IPS DF 4.7 (cell line): ENCODE measurements at regions not wholly inside any gene's neighbourhood (a gene's known extent, or its start where the extent isn't known, plus 50 kb on each side); places are given as distances from the start of the nearest gene placed in this dataset.

Experiments used
- DNase-seq: peaks from one replicate; pipeline ENCODE4 v3.0.0-alpha.2; 2013; ENCODE audit warnings: low spot score; ENCODE audit errors: extremely low read depth

GRCh38 chr2:19140463-19141208, 217.8 kb downstream of the OSR1 start:
- no peak for DNase-seq

GRCh38 chr2:19139386-19139785, 219.0 kb downstream of the OSR1 start:
- DNase-seq = no peak

DNA sequence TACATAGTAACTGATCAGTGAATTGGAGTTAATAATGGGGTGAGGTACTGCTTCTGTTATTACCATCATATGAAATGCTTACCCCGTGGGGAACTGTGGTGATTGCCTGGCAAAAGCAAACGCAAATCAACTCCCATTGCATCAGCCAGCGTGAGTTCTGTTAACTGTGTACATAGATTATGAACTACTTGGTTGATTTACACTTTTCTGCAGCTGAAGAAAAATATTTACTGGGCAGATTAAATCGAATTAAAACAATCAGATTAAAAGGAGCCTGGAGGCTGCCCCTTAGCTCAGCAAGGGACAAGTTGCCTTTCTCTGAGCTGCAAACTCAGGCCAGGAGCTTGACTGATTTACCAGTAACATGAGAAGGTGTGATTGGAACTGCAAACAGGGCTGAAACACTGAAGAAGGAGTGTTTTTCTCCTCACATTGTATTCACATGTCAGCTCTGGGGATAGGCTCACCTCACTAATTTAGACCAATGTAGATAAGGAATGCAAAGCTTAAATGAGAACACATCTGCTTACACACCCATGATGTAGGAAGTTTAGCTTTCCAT, 220.1 kb downstream of the OSR1 start:
- DNase-seq = no peak

DNA sequence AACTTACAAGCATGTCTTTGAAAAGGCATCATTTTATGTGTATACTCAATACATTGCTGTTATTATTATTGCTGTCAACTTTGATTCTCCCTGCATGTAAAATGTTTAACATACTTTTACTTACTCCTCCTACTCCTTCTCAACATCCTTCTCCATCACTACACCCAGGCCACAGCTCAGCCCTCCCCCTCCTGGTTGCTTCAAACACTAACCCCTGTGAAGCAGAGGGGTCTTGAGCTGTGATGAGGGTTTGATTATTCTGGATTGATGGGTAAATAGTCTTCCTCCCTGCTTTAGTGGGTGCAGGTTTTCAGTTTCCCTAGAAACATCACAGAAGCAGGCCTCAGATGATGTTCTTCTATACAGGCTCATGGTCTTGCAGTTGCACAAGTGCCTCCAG, 221.0 kb downstream of the OSR1 start:
- no peak for DNase-seq

DNA sequence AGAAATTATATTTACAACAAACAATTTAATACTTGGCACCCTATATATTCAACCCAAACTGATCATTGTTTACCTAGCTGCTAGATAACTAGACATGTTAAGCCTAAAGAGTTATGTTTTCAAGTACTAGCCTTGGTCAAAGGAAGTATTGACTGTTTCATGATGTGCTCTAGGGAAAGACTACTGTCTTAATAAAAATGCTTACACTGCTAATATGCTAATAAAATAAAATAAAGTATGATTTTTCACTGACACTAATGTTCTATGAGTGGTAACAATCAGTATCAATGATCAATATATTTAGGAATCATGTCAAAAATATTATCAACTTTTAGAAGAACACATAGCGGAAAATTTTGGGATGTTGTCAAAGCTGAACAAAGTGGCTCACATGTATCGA, 225.5 kb downstream of the OSR1 start:
- no peak for DNase-seq

GRCh38 chr2:19131871-19132270, 226.6 kb downstream of the OSR1 start:
- no peak for DNase-seq

GRCh38 chr2:19128148-19128547, 230.3 kb downstream of the OSR1 start:
- DNase-seq = no peak

GRCh38 chr2:19127616-19128015, 230.8 kb downstream of the OSR1 start:
- no peak for DNase-seq

- DNase-seq = no peak
Observed at GRCh38 chr2:19125901-19126680, 232.3 kb downstream of the OSR1 start.

GRCh38 chr2:19124135-19124534, 234.3 kb downstream of the OSR1 start:
- DNase-seq = no peak

DNA sequence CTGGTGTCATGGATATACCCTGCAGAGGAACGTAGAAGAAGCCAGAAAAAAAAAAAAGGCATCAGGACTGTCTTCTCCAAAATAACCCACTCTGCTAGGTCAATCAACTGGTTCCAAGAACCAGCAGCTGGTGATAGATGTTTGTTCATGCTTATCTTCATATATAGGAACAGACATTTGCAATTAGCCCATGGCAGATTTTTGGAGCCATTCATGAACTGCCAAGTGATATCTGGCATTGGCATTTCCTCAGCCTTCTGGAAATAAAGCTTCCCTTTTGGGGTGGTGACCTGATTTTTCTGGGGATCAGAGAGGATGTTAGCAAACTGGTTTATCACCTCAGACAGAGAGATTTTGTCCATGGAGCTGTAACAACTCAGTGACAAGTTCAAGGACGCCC, 234.9 kb downstream of the OSR1 start:
- no peak for DNase-seq

- no peak for DNase-seq
Observed at GRCh38 chr2:19122220-19122619, 236.2 kb downstream of the OSR1 start.

- DNase-seq = no peak
Observed at GRCh38 chr2:19120941-19121750, 237.3 kb downstream of the OSR1 start.

DNA sequence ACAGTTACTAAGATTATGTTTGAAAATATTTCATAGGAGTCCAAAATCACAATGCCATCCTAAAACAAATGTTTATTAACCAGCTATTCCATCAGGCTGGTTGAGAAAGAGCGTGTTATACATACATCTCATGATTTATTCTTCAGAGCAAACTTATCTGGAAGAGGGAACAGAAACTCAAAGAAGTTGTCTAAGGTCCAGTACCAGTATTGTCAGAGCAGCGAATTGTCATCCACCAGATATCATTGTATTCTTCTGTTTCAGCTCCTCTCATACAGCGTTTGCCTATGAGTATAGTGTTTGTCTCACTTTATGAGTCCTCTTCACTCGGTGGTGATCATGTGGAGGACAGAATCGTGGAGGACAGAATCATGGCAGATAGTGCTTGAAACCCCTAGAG, 238.2 kb downstream of the OSR1 start:
- no peak for DNase-seq

DNA sequence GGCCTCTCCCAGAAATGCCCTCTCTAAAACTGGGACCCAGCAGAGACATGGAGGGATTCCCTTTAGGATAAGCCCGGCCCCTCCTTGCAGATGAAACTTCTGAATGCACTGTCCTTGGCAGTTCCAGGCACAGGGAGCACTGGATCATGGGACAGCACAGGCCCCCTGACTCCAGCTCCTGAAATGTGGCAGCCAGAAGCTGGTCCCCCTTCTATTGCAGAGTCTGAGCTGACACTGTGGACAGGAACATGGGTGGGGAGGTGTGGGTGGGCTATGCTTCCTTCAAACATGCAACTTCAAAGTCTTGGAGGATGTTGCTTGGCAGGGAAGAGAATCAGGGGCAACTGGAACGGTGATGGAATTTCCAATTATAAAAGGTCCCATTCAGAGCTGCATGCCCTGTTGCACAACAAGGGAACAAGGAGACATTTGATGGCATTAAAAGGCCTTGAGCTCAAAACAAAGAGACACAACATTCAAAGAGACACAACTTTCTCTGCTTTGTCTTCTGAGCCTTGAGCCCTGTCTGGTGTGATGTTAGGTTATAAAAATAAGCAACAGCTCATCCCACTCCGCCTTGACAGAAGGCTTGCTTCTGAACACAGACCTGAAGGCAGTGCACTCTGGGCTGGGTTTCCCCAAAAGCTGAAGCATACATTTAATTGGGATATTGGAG, 239.0 kb downstream of the OSR1 start:
- DNase-seq = no peak

- no peak for DNase-seq
Observed at GRCh38 chr2:19116918-19117317, 241.5 kb downstream of the OSR1 start.

DNA sequence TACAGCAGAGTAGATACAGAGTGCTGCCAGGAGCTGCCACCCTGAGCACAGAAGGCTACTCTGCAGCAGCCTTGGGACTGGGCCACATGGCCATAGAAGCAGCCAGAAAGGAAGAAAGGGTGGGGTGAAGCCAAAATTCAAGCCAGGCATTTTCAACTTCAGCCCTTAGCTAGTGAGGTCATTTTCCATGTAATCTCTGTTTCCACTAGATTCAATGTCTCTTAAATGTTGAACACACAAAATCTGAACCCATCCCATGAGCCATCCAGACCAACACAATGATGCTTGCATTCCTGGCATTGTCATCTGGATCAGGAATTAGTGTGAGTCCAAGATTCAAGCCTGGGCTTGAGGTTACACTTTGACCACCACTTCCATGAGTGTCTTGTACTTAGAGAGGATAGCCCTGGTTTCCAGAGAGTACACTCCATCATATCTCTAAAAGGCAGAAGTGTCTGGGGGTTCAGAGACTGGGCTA, 243.6 kb downstream of the OSR1 start:
- DNase-seq = no peak

DNA sequence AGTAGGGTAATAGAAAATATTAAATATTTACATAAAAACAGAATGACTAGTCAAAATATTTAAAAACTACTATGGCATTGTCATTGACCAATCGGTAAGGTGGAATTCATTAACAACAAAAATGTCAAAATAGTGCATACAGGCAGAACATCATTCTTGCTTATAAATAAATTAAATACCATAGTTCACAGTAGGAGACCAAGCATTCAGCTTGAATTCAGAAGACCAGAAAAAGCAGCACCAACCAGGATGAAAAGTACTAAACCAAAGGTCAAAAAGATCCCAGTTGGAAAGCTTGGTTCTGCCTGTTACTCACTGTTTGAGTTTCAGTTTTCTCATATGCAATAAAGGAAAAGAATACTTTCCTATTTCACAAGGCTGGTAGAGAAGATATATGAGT, 244.3 kb downstream of the OSR1 start:
- no peak for DNase-seq

- no peak for DNase-seq
Observed at GRCh38 chr2:19111354-19111753, 247.1 kb downstream of the OSR1 start.

DNA sequence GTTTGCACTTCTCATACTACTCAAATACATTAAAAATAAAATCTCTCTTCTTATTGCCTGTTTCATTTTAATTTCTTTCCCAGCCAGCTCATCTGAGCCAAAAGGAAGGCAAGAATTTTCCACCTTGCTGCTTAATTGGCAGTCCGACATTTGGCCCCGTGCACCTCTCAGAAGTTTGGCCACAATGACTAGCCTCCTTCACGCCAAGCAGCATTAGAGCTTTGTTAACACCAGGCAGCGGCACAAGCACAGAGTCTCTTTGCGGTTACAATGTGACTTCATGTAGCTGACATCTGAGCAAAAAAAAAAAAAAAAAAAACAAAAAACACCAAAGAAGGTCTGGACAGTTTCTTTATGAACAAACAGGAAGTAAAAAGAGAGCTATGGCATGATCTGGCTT, 248.9 kb downstream of the OSR1 start:
- no peak for DNase-seq

DNA sequence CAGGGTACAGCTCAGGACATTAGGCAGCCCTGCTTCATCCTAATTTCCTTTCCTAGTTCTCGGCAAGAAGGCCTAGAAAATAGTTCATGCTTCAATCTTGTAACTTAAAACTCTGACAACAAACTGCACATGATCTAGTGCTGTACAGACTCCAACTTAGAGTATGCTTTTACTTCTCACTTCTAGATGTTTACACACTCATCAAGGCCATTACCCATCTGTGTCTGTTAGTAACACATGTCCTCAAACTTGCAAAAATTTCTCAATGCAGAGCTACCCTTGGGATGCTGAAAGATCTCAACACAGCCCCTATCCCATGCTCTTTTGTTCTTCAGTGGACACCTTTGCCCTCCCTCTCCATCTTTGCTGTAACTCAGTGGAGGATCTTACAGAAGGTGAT, 252.0 kb downstream of the OSR1 start:
- no peak for DNase-seq
